ENCODE measurements at regions not wholly inside any gene's neighbourhood (a gene's known extent, or its start where the extent isn't known, plus 50 kb on each side); places are given as distances from the start of the nearest gene placed in this dataset.

GRCh38 chr22:47580121-47580520, 817.7 kb downstream of the TBC1D22A start:
- Histone ChIP-seq H2AFZ (ENCODE audit: insufficient read depth, low read depth, low read length, poor library complexity, severe bottlenecking) (no peak overlapping the region), H3K36me3 (replicated peaks in 1 of 2; ENCODE audit: control extremely low read depth in 1 of 2, control insufficient read depth in 1 of 2, extremely low read depth in 1 of 2, insufficient read depth in 2 of 2, low read length in 1 of 2) (no peaks in the 10 kb centered on the region), H3K9me3 (ENCODE audit: control extremely low read depth in 1 of 3, control insufficient read depth in 2 of 3, insufficient read depth in 1 of 3, low read length in 2 of 3) (peaks cover 0 to 8% (median 0%) of the 10 kb centered on the region in 3 donors), H3K4me3 (ENCODE audit: control extremely low read depth in 1 of 5, extremely low read depth in 1 of 5, insufficient read depth in 1 of 5, low read depth in 2 of 5, low read length in 4 of 5) (no peak overlapping the region), H3K79me2 (ENCODE audit: control insufficient read depth, insufficient read depth, low read length) (no peaks in the 10 kb centered on the region), H3K9ac (ENCODE audit: low read length) (no peak overlapping the region), H3K27me3 (replicated peaks in 1 of 4; ENCODE audit: control extremely low read depth in 1 of 4, control insufficient read depth in 3 of 4, insufficient read depth in 4 of 4, low read length in 3 of 4) (no peaks in the 10 kb centered on the region), H3K4me1 (ENCODE audit: control insufficient read depth in 2 of 2, insufficient read depth in 2 of 2, low read length in 2 of 2) (no peaks in the 10 kb centered on the region), H4K20me1 (ENCODE audit: control insufficient read depth, insufficient read depth, low read length, poor library complexity, severe bottlenecking) (no peaks in the 10 kb centered on the region), H3K27ac (ENCODE audit: low read length in 2 of 2) (no peak overlapping the region), H3K4me2 (replicated peaks; ENCODE audit: low read depth, low read length, poor library complexity, severe bottlenecking) (no peak overlapping the region)
- CTCF ChIA-PET, result interaction anchor here (0.7 kb wide), 1 partner anchor 1017 kb away, joined by 3 read pairs; no protein-coding TSS in a partner anchor
- DNase-seq (no peak), ATAC-seq (ENCODE audit: low read depth) (no peak)
- no peak overlapping the region for H3K4me3 Mint-ChIP-seq
- POLR2A ChIA-PET, result no interaction called here
- H3K9me3 Mint-ChIP-seq (ENCODE audit: insufficient read depth), result no peaks in the 10 kb centered on the region
- intact Hi-C loops (cut with micrococcal nuclease), result no loop called here
- peaks cover 12% of the 10 kb centered on the region for H3K27me3 Mint-ChIP-seq
- no peak for TF ChIP-seq EZH2 (IDR thresholded peaks at IDR 0.05; ENCODE audit: borderline replicate concordance, insufficient read depth, low read depth, low read length, poor library complexity, severe bottlenecking)
- TF ChIP-seq CTCF (IDR thresholded peaks at IDR 0.05), result no peak
- no peak overlapping the region for H3K27ac Mint-ChIP-seq
- H3K4me1 Mint-ChIP-seq, result no peaks in the 10 kb centered on the region

- no peak for TF ChIP-seq EZH2 (IDR thresholded peaks at IDR 0.05; ENCODE audit: borderline replicate concordance, insufficient read depth, low read depth, low read length, poor library complexity, severe bottlenecking)
- no peak for TF ChIP-seq CTCF (IDR thresholded peaks at IDR 0.05)
- no peak overlapping the region for H3K27ac ChIP-seq (ENCODE audit: low read length in 2 of 2)
- ATAC-seq (ENCODE audit: low read depth) (no peak), DNase-seq (no peak)
- no peak overlapping the region for H3K4me3 ChIP-seq (ENCODE audit: control extremely low read depth in 1 of 5, extremely low read depth in 1 of 5, insufficient read depth in 1 of 5, low read depth in 2 of 5, low read length in 4 of 5)
- H3K27me3 ChIP-seq (replicated peaks in 1 of 4; ENCODE audit: control extremely low read depth in 1 of 4, control insufficient read depth in 3 of 4, insufficient read depth in 4 of 4, low read length in 3 of 4), result no peaks in the 10 kb centered on the region
- no peak overlapping the region for H3K4me3 Mint-ChIP-seq
- H4K20me1 ChIP-seq (ENCODE audit: control insufficient read depth, insufficient read depth, low read length, poor library complexity, severe bottlenecking), result no peaks in the 10 kb centered on the region
- H3K4me2 ChIP-seq (replicated peaks; ENCODE audit: low read depth, low read length, poor library complexity, severe bottlenecking), result no peak overlapping the region
- no peaks in the 10 kb centered on the region for H3K9me3 Mint-ChIP-seq (ENCODE audit: insufficient read depth)
- peaks cover 17% of the 10 kb centered on the region for H3K27me3 Mint-ChIP-seq
- H3K4me1 ChIP-seq (ENCODE audit: control insufficient read depth in 2 of 2, insufficient read depth in 2 of 2, low read length in 2 of 2), result no peaks in the 10 kb centered on the region
- H3K4me1 Mint-ChIP-seq, result no peaks in the 10 kb centered on the region
- H3K9me3 ChIP-seq (ENCODE audit: control extremely low read depth in 1 of 3, control insufficient read depth in 2 of 3, insufficient read depth in 1 of 3, low read length in 2 of 3), result peaks cover 0 to 6% (median 0%) of the 10 kb centered on the region in 3 donors
- WGBS (ENCODE audit: insufficient coverage), result 76% methylated on average over 3 of the region's 3 CpGs
- no peak overlapping the region for H3K27ac Mint-ChIP-seq
- ChIA-PET CTCF (no interaction called here), POLR2A (no interaction called here)
- H2AFZ ChIP-seq (ENCODE audit: insufficient read depth, low read depth, low read length, poor library complexity, severe bottlenecking), result no peak overlapping the region
- no peaks in the 10 kb centered on the region for H3K79me2 ChIP-seq (ENCODE audit: control insufficient read depth, insufficient read depth, low read length)
- H3K9ac ChIP-seq (ENCODE audit: low read length), result no peak overlapping the region
- intact Hi-C loops (cut with micrococcal nuclease), result no loop called here
- no peaks in the 10 kb centered on the region for H3K36me3 ChIP-seq (replicated peaks in 1 of 2; ENCODE audit: control extremely low read depth in 1 of 2, control insufficient read depth in 1 of 2, extremely low read depth in 1 of 2, insufficient read depth in 2 of 2, low read length in 1 of 2)
Observed at GRCh38 chr22:47576908-47577307, 814.5 kb downstream of the TBC1D22A start.
